HUES48 (cell line): ENCODE measurements at regions not wholly inside any gene's neighbourhood (a gene's known extent, or its start where the extent isn't known, plus 50 kb on each side); places are given as distances from the start of the nearest gene placed in this dataset.

Source experiments
- H3K27ac ChIP-seq: one replicate; pipeline ENCODE4 v1.7.0; 2013; ENCODE audit warnings: low read depth, low read length, inconsistent platforms
- H3K27me3 ChIP-seq: 2 replicates; pipeline ENCODE4 v1.6.1; 2013; ENCODE audit warnings: mild to moderate bottlenecking, low read length; ENCODE audit not compliant: control insufficient read depth, insufficient read depth
- H3K36me3 ChIP-seq: 2 replicates; pipeline ENCODE4 v1.6.1; 2013; ENCODE audit warnings: low read length; ENCODE audit not compliant: control insufficient read depth, insufficient read depth
- H3K4me1 ChIP-seq: 2 replicates; pipeline ENCODE4 v1.6.1; 2013; ENCODE audit warnings: mild to moderate bottlenecking, low read length; ENCODE audit not compliant: control insufficient read depth, insufficient read depth
- H3K4me3 ChIP-seq: 2 replicates; pipeline ENCODE4 v1.5.1; 2013; ENCODE audit warnings: mild to moderate bottlenecking, low read depth, low read length
- H3K9ac ChIP-seq: 2 replicates; pipeline ENCODE4 v1.6.1; 2013; ENCODE audit warnings: mild to moderate bottlenecking, low read depth, low read length, moderate library complexity
- H3K9me3 ChIP-seq: 2 replicates; pipeline ENCODE4 v1.6.1; 2013; ENCODE audit warnings: low read length; ENCODE audit not compliant: control insufficient read depth, insufficient read depth

DNA sequence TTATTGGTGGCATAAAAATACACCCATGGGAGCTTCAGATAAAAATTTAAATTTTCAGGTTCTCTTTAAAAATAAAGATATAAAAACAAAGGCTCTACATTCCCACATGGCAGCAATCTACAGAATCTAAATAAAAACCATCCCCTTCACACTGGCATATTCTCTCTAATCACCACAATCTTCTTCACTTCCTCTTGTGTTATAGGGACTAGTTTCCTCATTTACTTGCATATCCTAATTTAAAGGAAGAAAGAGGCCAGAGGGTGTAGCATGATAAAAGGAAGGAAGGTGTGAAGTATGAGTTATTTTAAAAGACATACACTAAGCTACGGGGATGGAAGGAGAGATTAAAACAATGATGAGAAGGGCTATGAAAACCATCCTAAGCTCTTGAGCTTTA, 390.5 kb downstream of the ZNF608 start:
- Histone ChIP-seq H3K4me1 (no peaks in the 10 kb centered on the region), H3K9ac (no peak overlapping the region), H3K27ac (no peak overlapping the region), H3K9me3 (no peaks in the 10 kb centered on the region), H3K4me3 (no peak overlapping the region), H3K36me3 (no peaks in the 10 kb centered on the region), H3K27me3 (no peaks in the 10 kb centered on the region)

DNA sequence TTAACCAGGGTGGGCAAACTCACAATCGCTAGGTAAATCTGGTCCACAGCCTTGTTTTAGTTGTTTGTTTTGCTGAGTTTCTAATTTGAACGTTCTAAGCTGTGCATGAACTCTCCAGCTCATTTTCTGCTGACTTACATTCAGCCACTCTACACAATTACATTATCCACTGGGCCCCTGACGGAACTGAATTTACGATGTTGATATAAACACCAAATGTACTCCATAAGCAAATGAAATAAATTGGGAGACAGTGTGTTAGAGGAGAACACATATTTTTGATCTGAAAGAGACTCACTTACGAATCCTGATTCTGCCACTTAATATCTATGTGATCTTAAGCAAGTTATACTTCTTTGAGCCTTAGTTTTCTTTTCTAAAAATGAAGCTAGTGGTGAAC, 393.4 kb downstream of the ZNF608 start:
- H3K4me1 ChIP-seq, result no peaks in the 10 kb centered on the region
- no peaks in the 10 kb centered on the region for H3K36me3 ChIP-seq
- no peak overlapping the region for H3K27ac ChIP-seq
- H3K27me3 ChIP-seq, result no peaks in the 10 kb centered on the region
- no peak overlapping the region for H3K9ac ChIP-seq
- no peak overlapping the region for H3K4me3 ChIP-seq
- H3K9me3 ChIP-seq, result no peaks in the 10 kb centered on the region

- Histone ChIP-seq H3K36me3 (no peaks in the 10 kb centered on the region), H3K27me3 (no peaks in the 10 kb centered on the region)
Observed at GRCh38 chr5:124352312-124352711, 394.1 kb downstream of the ZNF608 start.

DNA sequence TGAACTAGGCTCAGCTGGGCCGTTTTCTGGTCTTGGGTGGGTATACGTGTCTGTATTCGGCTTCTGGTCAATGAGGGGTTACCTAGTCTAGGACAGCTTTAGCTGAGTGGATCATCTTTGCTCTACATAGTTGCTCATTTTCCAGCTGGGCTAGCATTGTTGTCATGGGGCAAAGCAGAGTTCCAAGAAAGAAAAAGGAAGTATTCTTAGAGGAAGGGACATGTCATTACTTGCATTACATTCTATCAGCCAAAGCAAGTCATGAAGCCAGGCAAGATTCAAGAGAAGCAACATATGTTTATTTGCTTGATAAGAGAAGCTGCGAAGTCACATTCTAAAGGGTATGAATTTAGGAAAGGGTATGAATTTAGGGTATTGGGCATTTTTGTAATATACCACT, 396.5 kb downstream of the ZNF608 start:
- Histone ChIP-seq H3K9ac (no peak overlapping the region), H3K27ac (no peak overlapping the region), H3K9me3 (no peaks in the 10 kb centered on the region), H3K4me1 (peaks cover 5% of the 10 kb centered on the region; the same call in 1 of the 2 replicates), H3K36me3 (no peaks in the 10 kb centered on the region), H3K4me3 (no peak overlapping the region), H3K27me3 (no peaks in the 10 kb centered on the region)

More at GRCh38 chr5:124352312-124352711, 394.1 kb downstream of the ZNF608 start:
- no peak overlapping the region for H3K9ac ChIP-seq
- H3K4me3 ChIP-seq, result no peak overlapping the region
- no peaks in the 10 kb centered on the region for H3K4me1 ChIP-seq
- no peaks in the 10 kb centered on the region for H3K9me3 ChIP-seq
- H3K27ac ChIP-seq, result no peak overlapping the region

DNA sequence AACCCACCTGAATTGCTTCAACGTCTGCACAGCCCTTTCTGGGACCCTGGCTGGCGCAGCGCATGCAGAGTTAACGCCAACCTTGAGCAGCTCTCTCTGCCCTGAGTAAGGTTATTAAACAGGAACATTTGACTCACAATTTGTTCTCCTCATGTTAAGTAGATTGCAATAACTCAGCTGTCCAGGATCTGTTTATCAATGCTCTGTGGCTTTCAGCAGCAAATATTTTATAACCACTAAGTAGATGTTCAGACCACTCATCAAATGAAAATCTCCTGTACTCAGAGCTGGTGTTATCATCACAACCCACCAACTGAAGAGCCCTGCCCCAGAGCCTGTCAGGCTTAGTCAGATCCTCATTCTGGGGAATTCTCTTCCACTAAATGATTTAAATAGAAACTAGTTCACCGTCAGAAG, 403.0 kb downstream of the ZNF608 start:
- no peaks in the 10 kb centered on the region for H3K36me3 ChIP-seq
- H3K9me3 ChIP-seq, result no peaks in the 10 kb centered on the region
- H3K4me1 ChIP-seq, result peaks cover 6% of the 10 kb centered on the region; the same call in 1 of the 2 replicates
- no peak overlapping the region for H3K9ac ChIP-seq
- no peak overlapping the region for H3K4me3 ChIP-seq
- H3K27me3 ChIP-seq, result no peaks in the 10 kb centered on the region
- H3K27ac ChIP-seq, result no peak overlapping the region

DNA sequence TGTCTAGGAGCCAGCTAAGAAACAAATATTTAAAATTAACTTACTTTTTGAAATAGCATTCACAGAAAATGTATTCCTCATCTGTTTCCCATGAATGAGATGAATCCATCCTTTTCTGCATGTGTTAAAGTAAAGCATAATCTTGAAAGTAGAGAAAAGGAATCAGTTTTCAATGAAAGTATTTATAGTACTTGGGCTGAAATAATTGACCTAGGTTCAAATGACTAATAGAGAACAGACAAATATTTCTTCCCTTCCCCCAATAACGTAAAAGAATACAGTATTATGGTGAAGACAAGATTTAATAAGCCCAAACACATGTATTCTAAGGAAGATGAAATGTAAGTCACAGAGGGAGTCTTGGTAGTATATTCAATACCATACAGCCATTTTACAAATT, 403.5 kb downstream of the ZNF608 start:
- H3K36me3 ChIP-seq, result no peaks in the 10 kb centered on the region
- no peaks in the 10 kb centered on the region for H3K9me3 ChIP-seq
- no peaks in the 10 kb centered on the region for H3K27me3 ChIP-seq
- H3K4me3 ChIP-seq, result no peak overlapping the region
- H3K4me1 ChIP-seq, result peaks cover 6% of the 10 kb centered on the region; the same call in 1 of the 2 replicates
- no peak overlapping the region for H3K27ac ChIP-seq
- H3K9ac ChIP-seq, result no peak overlapping the region

DNA sequence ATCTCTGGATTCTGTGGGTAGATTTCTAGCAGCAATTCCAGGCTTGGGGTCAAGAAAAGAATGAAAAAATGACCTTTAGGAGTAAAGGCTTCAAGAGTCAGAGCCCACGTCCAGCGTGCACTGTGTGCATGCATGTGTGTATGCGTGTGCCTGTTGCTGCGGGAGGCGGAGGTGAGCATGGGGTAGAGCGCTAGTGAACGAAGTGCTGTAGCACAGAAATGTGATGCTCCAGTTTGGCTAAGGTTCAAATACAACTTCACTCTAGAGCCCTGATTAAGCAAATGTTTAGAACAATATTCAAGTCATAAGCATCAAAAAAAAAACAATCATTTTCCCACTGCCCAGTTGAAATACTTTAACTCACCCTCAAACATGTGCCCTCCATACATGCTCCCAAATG, 403.9 kb downstream of the ZNF608 start:
- H3K9me3 ChIP-seq, result no peaks in the 10 kb centered on the region
- H3K4me3 ChIP-seq, result no peak overlapping the region
- no peak overlapping the region for H3K27ac ChIP-seq
- no peak overlapping the region for H3K9ac ChIP-seq
- H3K36me3 ChIP-seq, result no peaks in the 10 kb centered on the region
- H3K27me3 ChIP-seq, result no peaks in the 10 kb centered on the region
- H3K4me1 ChIP-seq, result peaks cover 6% of the 10 kb centered on the region; the same call in 1 of the 2 replicates

DNA sequence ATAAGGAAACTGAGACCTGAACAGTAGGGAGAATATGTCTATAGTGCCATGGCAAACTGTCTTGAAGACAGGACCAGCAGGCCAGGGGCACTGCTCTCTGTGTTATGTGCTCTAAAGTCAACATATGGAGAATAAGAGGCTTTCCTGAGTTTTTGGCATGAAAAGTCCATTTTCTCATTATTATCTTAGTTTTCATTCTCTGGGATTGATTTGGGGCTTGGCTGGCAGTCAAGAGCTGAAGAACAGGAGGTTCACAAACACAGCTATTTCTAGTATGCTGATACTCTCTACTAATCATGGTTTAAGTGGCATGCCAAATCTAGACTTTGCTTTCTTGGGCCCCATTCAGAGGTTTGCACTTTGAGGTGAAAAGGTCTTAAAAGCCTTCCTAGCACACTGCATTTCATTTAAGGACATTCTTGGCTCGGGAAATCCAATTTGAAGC, 404.4 kb downstream of the ZNF608 start:
- no peak overlapping the region for H3K4me3 ChIP-seq
- no peak overlapping the region for H3K9ac ChIP-seq
- peaks cover 6% of the 10 kb centered on the region; the same call in 1 of the 2 replicates for H3K4me1 ChIP-seq
- H3K27me3 ChIP-seq, result no peaks in the 10 kb centered on the region
- no peaks in the 10 kb centered on the region for H3K36me3 ChIP-seq
- H3K27ac ChIP-seq, result no peak overlapping the region
- peaks cover 3% of the 10 kb centered on the region; the same call in 1 of the 2 replicates for H3K9me3 ChIP-seq

- H3K4me1 ChIP-seq, result peaks cover 6% of the 10 kb centered on the region; the same call in 1 of the 2 replicates
- no peaks in the 10 kb centered on the region for H3K36me3 ChIP-seq
- no peak overlapping the region for H3K27ac ChIP-seq
- no peaks in the 10 kb centered on the region for H3K27me3 ChIP-seq
- no peak overlapping the region for H3K9ac ChIP-seq
- H3K4me3 ChIP-seq, result no peak overlapping the region
- H3K9me3 ChIP-seq, result peaks cover 3% of the 10 kb centered on the region; the same call in 1 of the 2 replicates
Observed at GRCh38 chr5:124341066-124341858, 405.2 kb downstream of the ZNF608 start.

DNA sequence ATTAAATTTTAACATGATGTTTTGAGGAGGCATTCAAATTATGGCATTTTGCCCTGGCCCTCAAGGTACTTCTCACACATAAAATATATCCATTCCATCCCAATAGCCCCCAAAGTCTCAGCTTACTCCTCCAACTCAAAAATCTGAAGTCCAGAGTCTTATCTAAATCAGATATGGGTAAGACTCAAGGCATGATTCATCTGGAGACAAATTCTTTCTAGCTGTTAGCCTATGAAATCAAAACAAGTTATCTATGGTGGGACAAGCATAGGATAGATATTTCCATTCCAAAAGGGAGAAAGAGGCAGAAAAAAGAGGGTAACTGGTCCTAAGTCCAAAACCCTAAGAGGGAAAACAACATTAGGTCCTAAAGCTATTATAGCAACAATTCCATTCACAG, 408.4 kb downstream of the ZNF608 start:
- no peak overlapping the region for H3K9ac ChIP-seq
- H3K27ac ChIP-seq, result no peak overlapping the region
- H3K36me3 ChIP-seq, result no peaks in the 10 kb centered on the region
- no peaks in the 10 kb centered on the region for H3K4me1 ChIP-seq
- H3K9me3 ChIP-seq, result peaks cover 3% of the 10 kb centered on the region; the same call in 1 of the 2 replicates
- H3K27me3 ChIP-seq, result no peaks in the 10 kb centered on the region
- H3K4me3 ChIP-seq, result no peak overlapping the region

GRCh38 chr5:124333298-124333979, 413.0 kb downstream of the ZNF608 start:
- no peak overlapping the region for H3K4me3 ChIP-seq
- no peak overlapping the region for H3K27ac ChIP-seq
- H3K4me1 ChIP-seq, result no peaks in the 10 kb centered on the region
- H3K27me3 ChIP-seq, result no peaks in the 10 kb centered on the region
- no peaks in the 10 kb centered on the region for H3K36me3 ChIP-seq
- H3K9me3 ChIP-seq, result peaks cover 12% of the 10 kb centered on the region
- H3K9ac ChIP-seq, result no peak overlapping the region
